ENCODE measurements at regions not wholly inside any gene's neighbourhood (a gene's known extent, or its start where the extent isn't known, plus 50 kb on each side); places are given as distances from the start of the nearest gene placed in this dataset.
A peak's percentile ranks its signal among the peaks of the same experiment; 100 is the strongest.

- H3K4ac ChIP-seq (ENCODE audit: low read depth in 1 of 2, low read length in 2 of 2): peak overlapping the region in 1 of 2 experiments; percentile 16
- no peak overlapping the region for H3K4me2 ChIP-seq (ENCODE audit: low read length, poor library complexity, severe bottlenecking)
- WGBS: 93% methylated on average over 9 of the region's 9 CpGs
- H3K36me3 ChIP-seq (ENCODE audit: control insufficient read depth in 1 of 2, insufficient read depth in 2 of 2, low read depth in 1 of 2, low read length in 2 of 2): no peaks in the 10 kb centered on the region
- H2BK12ac ChIP-seq (ENCODE audit: low read length in 2 of 2): peak overlapping the region in 1 of 2 experiments; percentile 3
- no peak overlapping the region for H2AFZ ChIP-seq (ENCODE audit: low read depth, low read length)
- H3K9ac ChIP-seq (ENCODE audit: low read length): no peak overlapping the region
- peaks cover 5% of the 10 kb centered on the region for H3K9me3 ChIP-seq (ENCODE audit: control insufficient read depth, low read length)
- H2BK15ac ChIP-seq (ENCODE audit: low read depth, poor library complexity, severe bottlenecking): peak overlapping the region; percentile 20
- no peak overlapping the region for H2BK120ac ChIP-seq (ENCODE audit: low read depth, low read length)
- peaks cover 11% of the 10 kb centered on the region for H3K4me1 ChIP-seq (ENCODE audit: control insufficient read depth, insufficient read depth, low read depth, low read length)
- H3K79me1 ChIP-seq (replicated peaks; ENCODE audit: low read length, poor library complexity, severe bottlenecking): no peaks in the 10 kb centered on the region
- no peak overlapping the region for H3K4me3 ChIP-seq (ENCODE audit: insufficient read depth in 1 of 2, low read depth in 1 of 2, low read length in 2 of 2)
- H4K8ac ChIP-seq (ENCODE audit: low read length): no peak overlapping the region
- peaks cover 0 to 86% of the 10 kb centered on the region in 2 experiments for H3K27me3 ChIP-seq (ENCODE audit: control insufficient read depth in 1 of 2, insufficient read depth in 1 of 2, low read length in 2 of 2)
- H3K27ac ChIP-seq (ENCODE audit: low read length, poor library complexity, severe bottlenecking): no peak overlapping the region
- H4K91ac ChIP-seq (ENCODE audit: low read length): peak overlapping the region; percentile 29
- no peak overlapping the region for H3K14ac ChIP-seq (ENCODE audit: low read length in 2 of 2)
- H2AK5ac ChIP-seq (ENCODE audit: low read length, severe bottlenecking): no peak overlapping the region
- H3K18ac ChIP-seq (ENCODE audit: low read depth in 1 of 2, low read length in 2 of 2): no peak overlapping the region
- H3K23ac ChIP-seq (ENCODE audit: low read length in 2 of 2): no peak overlapping the region
- H2BK5ac ChIP-seq (ENCODE audit: low read depth, low read length, poor library complexity, severe bottlenecking): no peak overlapping the region
- DNase-seq: no peak
These were observed 99.3 kb upstream of the SYT13 start for GRCh38 chr11:45385423-45385822.

- Histone ChIP-seq H2BK120ac (ENCODE audit: low read depth, low read length) (no peak overlapping the region), H3K4me1 (ENCODE audit: control insufficient read depth, insufficient read depth, low read depth, low read length) (peaks cover 9% of the 10 kb centered on the region), H2AK5ac (ENCODE audit: low read length, severe bottlenecking) (no peak overlapping the region), H3K18ac (ENCODE audit: low read depth in 1 of 2, low read length in 2 of 2) (peak overlapping the region in 1 of 2 experiments; percentile 48), H3K9me3 (ENCODE audit: control insufficient read depth, low read length) (peaks cover 5% of the 10 kb centered on the region), H3K23ac (ENCODE audit: low read length in 2 of 2) (no peak overlapping the region), H4K91ac (ENCODE audit: low read length) (no peak overlapping the region), H3K14ac (ENCODE audit: low read length in 2 of 2) (no peak overlapping the region), H3K9ac (ENCODE audit: low read length) (no peak overlapping the region), H4K8ac (ENCODE audit: low read length) (no peak overlapping the region), H2BK15ac (ENCODE audit: low read depth, poor library complexity, severe bottlenecking) (no peak overlapping the region), H3K27me3 (ENCODE audit: control insufficient read depth in 1 of 2, insufficient read depth in 1 of 2, low read length in 2 of 2) (peaks cover 0 to 86% of the 10 kb centered on the region in 2 experiments), H3K4me2 (ENCODE audit: low read length, poor library complexity, severe bottlenecking) (no peak overlapping the region), H3K4me3 (ENCODE audit: insufficient read depth in 1 of 2, low read depth in 1 of 2, low read length in 2 of 2) (no peak overlapping the region), H3K4ac (ENCODE audit: low read depth in 1 of 2, low read length in 2 of 2) (no peak overlapping the region), H3K27ac (ENCODE audit: low read length, poor library complexity, severe bottlenecking) (no peak overlapping the region), H3K79me1 (replicated peaks; ENCODE audit: low read length, poor library complexity, severe bottlenecking) (no peaks in the 10 kb centered on the region), H2AFZ (ENCODE audit: low read depth, low read length) (no peak overlapping the region), H3K36me3 (ENCODE audit: control insufficient read depth in 1 of 2, insufficient read depth in 2 of 2, low read depth in 1 of 2, low read length in 2 of 2) (no peaks in the 10 kb centered on the region), H2BK5ac (ENCODE audit: low read depth, low read length, poor library complexity, severe bottlenecking) (no peak overlapping the region), H2BK12ac (ENCODE audit: low read length in 2 of 2) (peak overlapping the region in 1 of 2 experiments; percentile 7)
- 70% methylated on average over 10 of the region's 12 CpGs for WGBS
- DNase-seq: no peak
These were observed 98.6 kb upstream of the SYT13 start for GRCh38 chr11:45384711-45385241.

GRCh38 chr11:45384016-45384415 is 97.9 kb upstream of the SYT13 start:
- 95% methylated on average over 4 of the region's 4 CpGs for WGBS

GRCh38 chr11:45383224-45383623 is 97.1 kb upstream of the SYT13 start:
- H3K4me1 ChIP-seq (ENCODE audit: control insufficient read depth, insufficient read depth, low read depth, low read length): peaks cover 10% of the 10 kb centered on the region
- 57% methylated on average over 6 of the region's 6 CpGs for WGBS
- H2AK5ac ChIP-seq (ENCODE audit: low read length, severe bottlenecking): no peak overlapping the region
- no peak overlapping the region for H3K4me3 ChIP-seq (ENCODE audit: insufficient read depth in 1 of 2, low read depth in 1 of 2, low read length in 2 of 2)
- H3K4ac ChIP-seq (ENCODE audit: low read depth in 1 of 2, low read length in 2 of 2): no peak overlapping the region
- no peaks in the 10 kb centered on the region for H3K36me3 ChIP-seq (ENCODE audit: control insufficient read depth in 1 of 2, insufficient read depth in 2 of 2, low read depth in 1 of 2, low read length in 2 of 2)
- H3K27me3 ChIP-seq (ENCODE audit: control insufficient read depth in 1 of 2, insufficient read depth in 1 of 2, low read length in 2 of 2): peaks cover 0 to 82% of the 10 kb centered on the region in 2 experiments
- H3K18ac ChIP-seq (ENCODE audit: low read depth in 1 of 2, low read length in 2 of 2): peak overlapping the region in 1 of 2 experiments; percentile 3
- no peak overlapping the region for H2BK15ac ChIP-seq (ENCODE audit: low read depth, poor library complexity, severe bottlenecking)
- no peak overlapping the region for H2BK120ac ChIP-seq (ENCODE audit: low read depth, low read length)
- peak; percentile 65 for DNase-seq
- H4K8ac ChIP-seq (ENCODE audit: low read length): no peak overlapping the region
- H2BK5ac ChIP-seq (ENCODE audit: low read depth, low read length, poor library complexity, severe bottlenecking): no peak overlapping the region
- peaks cover 5% of the 10 kb centered on the region for H3K9me3 ChIP-seq (ENCODE audit: control insufficient read depth, low read length)
- H3K4me2 ChIP-seq (ENCODE audit: low read length, poor library complexity, severe bottlenecking): no peak overlapping the region
- no peaks in the 10 kb centered on the region for H3K79me1 ChIP-seq (replicated peaks; ENCODE audit: low read length, poor library complexity, severe bottlenecking)
- no peak overlapping the region for H4K91ac ChIP-seq (ENCODE audit: low read length)
- H3K9ac ChIP-seq (ENCODE audit: low read length): no peak overlapping the region
- H3K27ac ChIP-seq (ENCODE audit: low read length, poor library complexity, severe bottlenecking): no peak overlapping the region
- no peak overlapping the region for H3K14ac ChIP-seq (ENCODE audit: low read length in 2 of 2)
- no peak overlapping the region for H2AFZ ChIP-seq (ENCODE audit: low read depth, low read length)
- no peak overlapping the region for H3K23ac ChIP-seq (ENCODE audit: low read length in 2 of 2)
- H2BK12ac ChIP-seq (ENCODE audit: low read length in 2 of 2): no peak overlapping the region

More at GRCh38 chr11:45384016-45384415, 97.9 kb upstream of the SYT13 start:
- Histone ChIP-seq H3K4me2 (ENCODE audit: low read length, poor library complexity, severe bottlenecking) (no peak overlapping the region), H2BK120ac (ENCODE audit: low read depth, low read length) (no peak overlapping the region), H3K27ac (ENCODE audit: low read length, poor library complexity, severe bottlenecking) (no peak overlapping the region), H3K79me1 (replicated peaks; ENCODE audit: low read length, poor library complexity, severe bottlenecking) (no peaks in the 10 kb centered on the region), H2BK12ac (ENCODE audit: low read length in 2 of 2) (no peak overlapping the region), H2AFZ (ENCODE audit: low read depth, low read length) (no peak overlapping the region), H3K18ac (ENCODE audit: low read depth in 1 of 2, low read length in 2 of 2) (no peak overlapping the region), H2BK5ac (ENCODE audit: low read depth, low read length, poor library complexity, severe bottlenecking) (no peak overlapping the region), H3K4me3 (ENCODE audit: insufficient read depth in 1 of 2, low read depth in 1 of 2, low read length in 2 of 2) (no peak overlapping the region), H4K91ac (ENCODE audit: low read length) (no peak overlapping the region), H2BK15ac (ENCODE audit: low read depth, poor library complexity, severe bottlenecking) (no peak overlapping the region), H3K4me1 (ENCODE audit: control insufficient read depth, insufficient read depth, low read depth, low read length) (peaks cover 9% of the 10 kb centered on the region), H3K4ac (ENCODE audit: low read depth in 1 of 2, low read length in 2 of 2) (no peak overlapping the region), H3K23ac (ENCODE audit: low read length in 2 of 2) (no peak overlapping the region), H4K8ac (ENCODE audit: low read length) (no peak overlapping the region), H3K9ac (ENCODE audit: low read length) (no peak overlapping the region), H3K27me3 (ENCODE audit: control insufficient read depth in 1 of 2, insufficient read depth in 1 of 2, low read length in 2 of 2) (peaks cover 0 to 84% of the 10 kb centered on the region in 2 experiments), H3K9me3 (ENCODE audit: control insufficient read depth, low read length) (peaks cover 5% of the 10 kb centered on the region), H3K14ac (ENCODE audit: low read length in 2 of 2) (no peak overlapping the region), H3K36me3 (ENCODE audit: control insufficient read depth in 1 of 2, insufficient read depth in 2 of 2, low read depth in 1 of 2, low read length in 2 of 2) (no peaks in the 10 kb centered on the region), H2AK5ac (ENCODE audit: low read length, severe bottlenecking) (no peak overlapping the region)
- DNase-seq: no peak
